Stimulated activated naive CD8-positive, alpha-beta T cell treated with anti-CD3 and anti-CD28 coated beads, Interleukin-15, amount 100 ng/mL, for 72 hours (primary cell): ENCODE measurements at regions not wholly inside any gene's neighbourhood (a gene's known extent, or its start where the extent isn't known, plus 50 kb on each side); places are given as distances from the start of the nearest gene placed in this dataset.
"Not testable (repeated sequence)": the region's sequence is repeated elsewhere in the genome, so short reads cannot be mapped to it uniquely, and the experiment has no call there.

Source experiments
- ATAC-seq: fragments of 150-1000 bp; cut with Tn5 transposase; 2 replicates; pipeline ENCODE4 v1.10.0; 2021; ENCODE audit warnings: mild to moderate bottlenecking, moderate library complexity
- DNase-seq, 2 donors: peaks; one replicate each; pipeline ENCODE4 v3.0.0; 2021 to 2022
- H3K27ac Mint-ChIP-seq, 2 donors: one replicate each; pipeline ENCODE4 v1.8.0; 2022; ENCODE audit warnings: mild to moderate bottlenecking in 2 of 2, mixed read lengths in 2 of 2, moderate library complexity in 2 of 2
- H3K27me3 Mint-ChIP-seq: one replicate; pipeline ENCODE4 v1.8.0; 2022; ENCODE audit warnings: mixed read lengths
- H3K4me1 Mint-ChIP-seq: one replicate; pipeline ENCODE4 v1.8.0; 2022; ENCODE audit warnings: mild to moderate bottlenecking, mixed read lengths
- H3K4me3 Mint-ChIP-seq, 2 donors: one replicate each; pipeline ENCODE4 v1.8.0; 2022; ENCODE audit warnings: mild to moderate bottlenecking in 2 of 2, mixed read lengths in 2 of 2, moderate library complexity in 1 of 2
- H3K9me3 Mint-ChIP-seq, 2 donors: one replicate each; pipeline ENCODE4 v1.8.0; 2022; ENCODE audit warnings: mixed read lengths in 2 of 2

DNA sequence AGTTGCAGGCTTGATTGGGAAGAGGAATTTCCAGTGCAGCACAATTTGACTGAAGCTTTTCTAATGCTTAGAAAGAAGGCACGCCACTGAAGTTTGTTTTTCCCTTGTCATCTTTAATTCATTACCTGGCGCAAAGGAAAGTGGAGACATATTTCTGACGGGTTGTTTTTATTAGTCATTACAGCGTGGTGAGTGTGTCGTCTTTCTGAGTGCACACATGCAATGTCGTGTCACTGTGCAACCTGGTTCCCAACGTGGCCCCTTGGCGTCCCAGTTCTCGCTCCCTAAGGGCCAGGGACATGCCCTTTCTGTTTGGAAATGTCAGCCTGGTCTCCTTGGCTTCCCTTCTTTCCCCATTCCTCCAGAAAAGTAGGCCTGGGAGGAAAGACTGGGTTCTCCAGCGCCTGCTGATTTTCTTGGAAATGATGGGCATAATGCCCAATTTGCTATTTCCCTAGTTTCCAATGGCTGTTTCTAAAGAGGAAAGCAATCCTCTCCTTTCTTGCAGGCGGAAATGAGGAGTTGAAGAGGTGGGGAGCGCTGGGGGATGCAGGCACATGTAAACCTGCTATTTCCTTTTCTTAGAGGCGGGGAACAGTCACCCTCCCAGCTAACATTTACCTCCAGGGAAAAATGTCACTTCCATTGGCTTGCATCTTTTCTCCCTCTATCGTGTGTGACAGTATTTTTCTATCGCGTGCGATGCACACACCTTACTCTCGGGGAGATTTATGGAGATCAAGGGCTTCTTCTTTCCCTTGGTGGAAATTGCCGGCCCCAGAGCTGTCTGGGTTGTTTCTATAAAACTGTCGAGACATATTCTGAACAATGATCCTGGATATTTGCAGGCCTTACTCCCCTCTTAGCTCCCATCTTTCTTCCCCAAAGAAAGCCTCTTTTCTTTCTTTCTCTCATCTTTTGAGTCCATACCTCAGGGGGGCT is 249.8 kb downstream of the ARHGAP12 start:
- no peaks in the 10 kb centered on the region for H3K4me1 Mint-ChIP-seq
- no peak overlapping the region for H3K27ac Mint-ChIP-seq
- no peaks in the 10 kb centered on the region for H3K27me3 Mint-ChIP-seq
- ATAC-seq (no peak), DNase-seq (no peak)
- H3K9me3 Mint-ChIP-seq, result peaks cover 23 to 39% of the 10 kb centered on the region in 2 donors
- H3K4me3 Mint-ChIP-seq, result no peak overlapping the region

- no peak for ATAC-seq
- no peak for DNase-seq
- peaks cover 22 to 39% of the 10 kb centered on the region in 2 donors for H3K9me3 Mint-ChIP-seq
- no peaks in the 10 kb centered on the region for H3K4me1 Mint-ChIP-seq
- H3K27ac Mint-ChIP-seq, result no peak overlapping the region
- no peak overlapping the region for H3K4me3 Mint-ChIP-seq
- H3K27me3 Mint-ChIP-seq, result no peaks in the 10 kb centered on the region
These were observed 250.5 kb downstream of the ARHGAP12 start for GRCh38 chr10:31678139-31678536.

GRCh38 chr10:31677195-31678138 is 251.2 kb downstream of the ARHGAP12 start:
- peaks cover 21 to 39% of the 10 kb centered on the region in 2 donors for H3K9me3 Mint-ChIP-seq

DNA sequence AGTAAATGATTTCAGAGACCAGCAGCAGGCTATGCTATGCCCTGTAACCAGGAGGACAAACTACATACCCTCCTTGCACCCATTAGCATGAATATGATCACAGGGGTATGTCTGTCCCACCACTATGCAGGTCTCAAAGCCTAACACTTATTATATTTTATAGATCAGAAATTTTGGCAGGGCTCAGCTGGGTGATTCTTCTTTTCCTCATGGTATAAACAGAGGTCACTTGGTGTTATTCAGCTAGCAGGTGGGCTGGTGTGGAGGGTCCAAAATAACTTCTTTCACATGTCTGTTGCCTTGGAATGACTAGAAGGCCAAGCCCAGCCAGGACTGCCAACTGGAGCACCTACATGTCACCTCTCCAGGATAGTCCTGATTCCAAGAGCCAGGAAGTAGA is 252.9 kb downstream of the ARHGAP12 start:
- no peak for DNase-seq
- Mint-ChIP-seq H3K9me3 (peaks cover 20 to 37% of the 10 kb centered on the region in 2 donors), H3K27me3 (no peaks in the 10 kb centered on the region), H3K4me1 (no peaks in the 10 kb centered on the region), H3K4me3 (no peak overlapping the region), H3K27ac (no peak overlapping the region)
- no peak for ATAC-seq

More at GRCh38 chr10:31677195-31678138, 251.2 kb downstream of the ARHGAP12 start:
- Mint-ChIP-seq H3K4me3 (no peak overlapping the region), H3K4me1 (no peaks in the 10 kb centered on the region), H3K27ac (no peak overlapping the region), H3K27me3 (no peaks in the 10 kb centered on the region)
- DNase-seq (no peak), ATAC-seq (no peak)

DNA sequence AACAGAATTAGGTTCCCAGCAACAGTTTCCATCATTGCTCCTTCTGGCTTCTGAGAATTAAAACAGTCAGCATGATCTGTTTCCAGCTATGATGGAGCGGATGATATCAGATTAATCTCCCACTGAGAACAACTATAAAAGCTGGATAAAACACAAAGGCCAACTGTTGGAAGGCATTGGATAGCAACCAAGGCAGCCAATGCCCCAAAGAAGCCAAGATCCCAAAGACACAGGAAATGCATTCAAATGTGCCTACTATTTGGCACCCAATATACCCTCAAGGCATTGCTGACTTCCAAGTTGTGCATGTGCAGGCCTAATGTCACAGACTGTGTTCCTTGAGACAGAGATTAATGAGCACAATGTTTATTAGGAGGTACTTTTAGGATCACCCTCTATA is 259.3 kb downstream of the ARHGAP12 start:
- Mint-ChIP-seq H3K27me3 (no peaks in the 10 kb centered on the region), H3K27ac (no peak overlapping the region), H3K4me3 (no peak overlapping the region), H3K4me1 (no peaks in the 10 kb centered on the region), H3K9me3 (peaks cover 14 to 26% of the 10 kb centered on the region in 2 donors)
- no peak for DNase-seq
- ATAC-seq, result no peak

GRCh38 chr10:31668326-31668725 is 260.3 kb downstream of the ARHGAP12 start:
- ATAC-seq, result no peak
- H3K4me1 Mint-ChIP-seq, result no peaks in the 10 kb centered on the region
- no peak overlapping the region for H3K27ac Mint-ChIP-seq
- H3K9me3 Mint-ChIP-seq, result peaks cover 6 to 15% of the 10 kb centered on the region in 2 donors
- DNase-seq, result no peak
- no peaks in the 10 kb centered on the region for H3K27me3 Mint-ChIP-seq
- H3K4me3 Mint-ChIP-seq, result no peak overlapping the region

DNA sequence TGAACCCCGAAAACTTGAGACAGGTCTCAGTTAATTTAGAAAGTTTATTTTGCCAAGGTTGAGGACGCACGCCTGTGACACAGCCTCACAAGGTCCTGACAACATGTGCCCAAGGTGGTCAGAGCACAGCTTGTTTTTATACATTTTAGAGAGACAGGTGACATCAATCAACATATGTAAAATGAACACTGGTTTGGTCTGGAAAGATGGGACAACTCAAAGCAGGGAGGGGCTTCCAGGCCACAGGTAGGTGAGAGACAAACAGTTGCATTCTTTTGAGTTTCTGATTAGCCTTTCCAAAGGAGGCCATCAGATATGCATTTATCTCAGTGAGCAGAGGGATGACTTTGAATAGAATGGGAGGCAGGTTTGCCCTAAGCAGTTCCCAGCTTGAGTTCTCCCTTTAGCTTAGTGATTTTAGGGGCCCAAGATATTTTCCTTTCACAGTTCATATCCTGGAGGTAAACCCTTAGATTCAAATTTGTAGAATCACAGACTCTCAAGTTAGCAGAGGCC is 262.8 kb downstream of the ARHGAP12 start:
- not testable (repeated sequence) for H3K9me3 Mint-ChIP-seq, DNase-seq, H3K27me3 Mint-ChIP-seq, ATAC-seq, H3K4me1 Mint-ChIP-seq, H3K4me3 Mint-ChIP-seq
- peak overlapping the region in 1 of 2 donors; percentile 68 for H3K27ac Mint-ChIP-seq

DNA sequence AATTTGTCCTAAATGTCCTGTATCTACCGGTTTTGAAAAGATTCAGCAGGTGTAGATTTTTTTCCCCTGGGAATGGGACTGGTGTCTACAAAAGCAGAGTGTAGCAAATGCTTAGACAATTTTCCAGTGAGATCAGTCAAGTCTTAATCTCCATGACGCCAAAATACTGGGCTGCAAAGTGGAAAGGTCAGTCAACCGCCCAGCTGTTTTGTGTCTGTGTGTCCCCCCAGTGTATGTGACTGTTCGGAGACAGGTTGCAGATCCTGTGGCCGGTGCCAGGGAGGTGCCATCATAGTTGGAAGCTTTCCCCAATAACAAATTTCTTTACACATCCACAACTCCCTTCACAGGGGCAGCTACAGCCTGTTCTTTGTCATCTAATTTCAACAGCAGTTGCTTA is 263.8 kb downstream of the ARHGAP12 start:
- Mint-ChIP-seq H3K4me1 (no peaks in the 10 kb centered on the region), H3K27me3 (no peaks in the 10 kb centered on the region), H3K4me3 (no peak overlapping the region), H3K9me3 (no peaks in the 10 kb centered on the region), H3K27ac (no peak overlapping the region)
- no peak for ATAC-seq
- no peak for DNase-seq

- not testable (repeated sequence) for H3K27ac Mint-ChIP-seq, H3K9me3 Mint-ChIP-seq, ATAC-seq, H3K4me3 Mint-ChIP-seq, DNase-seq, H3K4me1 Mint-ChIP-seq, H3K27me3 Mint-ChIP-seq
These were observed 264.6 kb downstream of the ARHGAP12 start for GRCh38 chr10:31664071-31664470.

DNA sequence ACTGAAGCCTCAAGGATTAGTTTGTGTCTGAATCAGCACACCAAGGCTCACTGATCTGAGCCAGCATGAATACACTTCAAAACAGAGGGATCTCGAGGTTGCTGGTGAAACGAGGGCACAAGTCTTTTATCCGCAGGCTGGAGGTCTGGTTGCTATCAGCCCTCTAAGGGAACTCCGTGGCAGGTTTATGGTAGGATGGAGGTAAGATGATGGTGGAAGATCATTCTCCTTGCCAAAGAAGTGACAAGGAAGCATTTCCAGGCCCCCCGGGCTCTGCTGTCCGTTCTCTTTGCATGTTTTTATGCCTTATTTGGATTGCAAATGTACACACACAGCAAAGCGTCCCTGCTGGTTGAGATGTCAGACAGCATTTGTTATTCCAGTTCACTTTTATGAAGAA is 268.3 kb downstream of the ARHGAP12 start:
- no peaks in the 10 kb centered on the region for H3K4me1 Mint-ChIP-seq
- H3K4me3 Mint-ChIP-seq, result no peak overlapping the region
- H3K27me3 Mint-ChIP-seq, result peaks cover 15% of the 10 kb centered on the region
- ATAC-seq, result no peak
- H3K27ac Mint-ChIP-seq, result no peak overlapping the region
- H3K9me3 Mint-ChIP-seq, result no peaks in the 10 kb centered on the region
- DNase-seq, result no peak

- no peaks in the 10 kb centered on the region for H3K4me1 Mint-ChIP-seq
- H3K27ac Mint-ChIP-seq, result no peak overlapping the region
- ATAC-seq (no peak), DNase-seq (no peak)
- peaks cover 15% of the 10 kb centered on the region for H3K27me3 Mint-ChIP-seq
- H3K9me3 Mint-ChIP-seq, result no peaks in the 10 kb centered on the region
- no peak overlapping the region for H3K4me3 Mint-ChIP-seq
These were observed 269.0 kb downstream of the ARHGAP12 start for GRCh38 chr10:31659665-31660064.

GRCh38 chr10:31657434-31657872 is 271.2 kb downstream of the ARHGAP12 start:
- H3K27ac Mint-ChIP-seq, result no peak overlapping the region
- ATAC-seq, result no peak
- H3K27me3 Mint-ChIP-seq, result peaks cover 15% of the 10 kb centered on the region
- no peaks in the 10 kb centered on the region for H3K4me1 Mint-ChIP-seq
- no peak for DNase-seq
- no peaks in the 10 kb centered on the region for H3K9me3 Mint-ChIP-seq
- H3K4me3 Mint-ChIP-seq, result no peak overlapping the region

DNA sequence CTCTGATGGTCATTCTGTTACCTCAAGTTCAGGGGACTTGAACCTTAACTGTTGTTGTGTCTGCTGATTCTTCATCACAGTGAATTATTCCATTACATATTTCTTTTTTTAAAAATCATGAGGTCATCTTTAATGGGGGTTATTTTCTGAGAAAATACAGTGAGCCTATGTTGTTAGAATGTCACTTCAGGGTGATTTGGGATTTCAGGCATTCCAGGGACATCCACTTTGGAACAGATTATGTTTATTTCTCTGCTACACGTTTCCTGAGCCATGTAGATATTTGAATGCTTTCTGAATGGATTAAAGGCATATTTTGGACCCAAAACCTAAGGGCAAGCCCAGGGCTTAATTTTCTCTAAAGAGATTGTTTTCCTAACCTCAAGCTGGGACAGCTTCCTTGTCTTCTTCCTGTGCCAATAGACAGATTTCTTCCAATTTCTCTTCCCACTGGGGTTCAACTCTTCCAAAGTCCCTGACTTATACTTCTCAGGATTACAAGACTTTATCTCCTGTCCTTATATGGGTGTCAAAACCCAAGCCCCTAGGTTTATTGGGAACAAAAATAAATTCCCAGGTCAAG is 271.7 kb downstream of the ARHGAP12 start:
- DNase-seq, result no peak
- H3K27me3 Mint-ChIP-seq, result peaks cover 17% of the 10 kb centered on the region

DNA sequence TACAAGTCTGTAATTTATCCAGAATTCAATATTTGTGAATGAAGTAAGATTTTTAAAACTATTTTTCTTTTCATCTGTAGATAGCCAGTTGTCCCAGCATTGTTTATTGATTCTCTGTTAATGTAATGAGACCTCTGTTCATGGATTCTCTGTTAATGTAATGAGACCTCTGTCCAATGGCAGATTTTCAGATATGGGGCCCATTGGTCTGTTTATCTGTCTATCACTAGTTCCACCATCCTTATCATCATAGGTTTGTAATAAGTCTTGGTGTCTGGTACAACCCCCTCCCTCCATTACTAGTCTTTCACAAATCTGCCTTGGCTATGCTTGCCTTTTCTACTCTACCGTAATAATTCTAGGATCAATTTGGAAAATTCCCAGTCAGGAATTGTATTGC is 276.6 kb downstream of the ARHGAP12 start:
- no peaks in the 10 kb centered on the region for H3K4me1 Mint-ChIP-seq
- H3K27me3 Mint-ChIP-seq, result peaks cover 25% of the 10 kb centered on the region
- H3K9me3 Mint-ChIP-seq, result no peaks in the 10 kb centered on the region
- ATAC-seq, result no peak
- no peak overlapping the region for H3K27ac Mint-ChIP-seq
- no peak for DNase-seq
- no peak overlapping the region for H3K4me3 Mint-ChIP-seq

More for the DNA sequence above, 271.7 kb downstream of the ARHGAP12 start:
- no peaks in the 10 kb centered on the region for H3K9me3 Mint-ChIP-seq
- no peak for ATAC-seq
- H3K4me3 Mint-ChIP-seq, result no peak overlapping the region
- H3K4me1 Mint-ChIP-seq, result no peaks in the 10 kb centered on the region
- no peak overlapping the region for H3K27ac Mint-ChIP-seq

- ATAC-seq (no peak), DNase-seq (no peak)
- Mint-ChIP-seq H3K27me3 (peaks cover 14% of the 10 kb centered on the region), H3K4me3 (no peak overlapping the region), H3K27ac (no peak overlapping the region), H3K9me3 (no peaks in the 10 kb centered on the region), H3K4me1 (no peaks in the 10 kb centered on the region)
These were observed 278.6 kb downstream of the ARHGAP12 start for GRCh38 chr10:31650010-31650409.
